A673 (cell line): ENCODE measurements at regions not wholly inside any gene's neighbourhood (a gene's known extent, or its start where the extent isn't known, plus 50 kb on each side); places are given as distances from the start of the nearest gene placed in this dataset.

Experiments used
- BruUV-seq: library from RNA; stranded (reverse); fragments of 400-500 nt; replicated peaks from 2 replicates; lab custom pipeline; 2021; lab: Mats Ljungman, UMichigan
- CTCF ChIA-PET: fragments of 300-600 bp; sonication (Branson Sonifier 250); formaldehyde crosslinking; loops from one replicate; lab custom pipeline; 2022; ENCODE audit warnings: antibody characterized with exemption; lab: Charles Lee
- POLR2A ChIA-PET: fragments of 300-600 bp; sonication (Branson Sonifier 250); formaldehyde crosslinking; loops from one replicate; lab custom pipeline; 2022; ENCODE audit warnings: antibody characterized with exemption; ENCODE audit not compliant: low non-redundant PET; lab: Charles Lee
- DNase-seq: peaks from one replicate; pipeline ENCODE4 v3.0.0-alpha.2; 2015; ENCODE audit warnings: low spot score
- H3K27ac ChIP-seq: fragments of 200-600 bp; sonication (generic); 2 replicates; pipeline ENCODE4 v1.5.1; 2016; ENCODE audit warnings: mixed run types, low read depth, mild to moderate bottlenecking, mixed read lengths, antibody characterized with exemption, low read length; ENCODE audit not compliant: poor library complexity, severe bottlenecking
- H3K27me3 ChIP-seq: fragments of 200-600 bp; sonication (generic); replicated peaks from 2 replicates; pipeline ENCODE4 v1.6.1; 2017; ENCODE audit warnings: mixed run types, low read depth, mild to moderate bottlenecking, mixed read lengths, antibody characterized with exemption, low read length; ENCODE audit not compliant: insufficient read depth, poor library complexity
- H3K36me3 ChIP-seq: fragments of 200-600 bp; sonication (generic); 2 replicates; pipeline ENCODE4 v1.6.1; 2016; ENCODE audit warnings: mixed run types, mild to moderate bottlenecking, mixed read lengths, antibody characterized with exemption, low read length; ENCODE audit not compliant: insufficient read depth, poor library complexity, severe bottlenecking
- H3K4me1 ChIP-seq: fragments of 200-600 bp; sonication (generic); 2 replicates; pipeline ENCODE4 v1.6.1; 2017; ENCODE audit warnings: mixed run types, mild to moderate bottlenecking, mixed read lengths, antibody characterized with exemption, low read length; ENCODE audit not compliant: insufficient read depth, poor library complexity, severe bottlenecking
- H3K4me3 ChIP-seq: fragments of 200-600 bp; sonication (generic); 2 replicates; pipeline ENCODE4 v1.5.1; 2016; ENCODE audit warnings: low read depth, mixed run types, mild to moderate bottlenecking, mixed read lengths, low read length; ENCODE audit not compliant: poor library complexity, severe bottlenecking
- H3K9me3 ChIP-seq: fragments of 200-600 bp; sonication (generic); 2 replicates; pipeline ENCODE4 v1.6.1; 2016; ENCODE audit warnings: mixed run types, low read depth, mild to moderate bottlenecking, mixed read lengths, antibody characterized with exemption, low read length; ENCODE audit not compliant: poor library complexity, severe bottlenecking
- EZH2 ChIP-seq: fragments of 200-600 bp; sonication (generic); IDR thresholded peaks from 2 replicates; pipeline ENCODE4 v1.6.1; 2017; ENCODE audit warnings: borderline replicate concordance, low read depth, mild to moderate bottlenecking, mixed read lengths, antibody characterized with exemption, low read length; ENCODE audit not compliant: poor library complexity, severe bottlenecking
- intact Hi-C: fragments of 100-400 bp; cut with micrococcal nuclease; formaldehyde crosslinking; loops from one replicate; pipeline ENCODE4 v1.10.0; 2022; ENCODE audit not compliant: unreplicated experiment
- TF ChIP-seq, protein P1 (sequence below): fragments of 300-800, 200-600 bp; sonication (generic); conservative IDR thresholded peaks from 2 replicates; pipeline ENCODE4 v1.5.1; 2017; ENCODE audit warnings: low read depth, mild to moderate bottlenecking, antibody characterized with exemption, low read length, moderate library complexity, mixed read lengths

DNA sequence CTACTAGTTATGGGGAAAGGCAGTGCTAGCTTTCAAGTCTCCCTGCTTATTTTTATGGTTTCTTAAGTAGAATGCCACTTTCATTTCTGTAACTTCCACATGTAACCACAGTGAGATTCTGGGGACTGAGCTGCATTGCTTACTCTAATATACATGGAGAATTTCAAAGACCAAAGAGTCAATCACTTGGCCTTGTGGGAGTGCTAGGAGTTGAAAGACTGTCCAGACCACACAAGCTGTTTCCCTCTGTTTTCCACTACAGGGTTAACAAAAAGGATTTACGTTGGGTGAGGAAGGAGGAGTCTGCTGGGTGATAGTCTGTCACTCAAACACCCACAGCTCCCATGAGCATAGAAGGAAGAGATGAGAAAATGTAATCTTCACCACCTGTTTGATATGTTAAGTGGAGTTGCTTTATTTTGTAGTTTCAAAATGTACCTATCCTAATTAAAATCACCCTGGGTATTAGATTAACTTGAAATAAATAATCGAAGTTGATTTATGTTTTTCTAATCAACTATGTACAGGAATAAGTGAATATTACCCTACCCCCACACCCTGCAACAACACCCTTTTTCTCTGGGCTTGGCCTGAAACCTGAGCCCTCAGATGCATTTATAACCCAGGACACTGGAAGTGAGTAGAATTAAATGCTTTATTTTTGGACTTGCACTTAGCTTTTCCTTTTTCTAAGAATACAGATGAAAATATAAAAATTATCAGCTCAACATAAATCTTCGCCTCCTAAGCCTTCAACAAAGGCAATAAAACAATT, 225.8 kb upstream of the SLC10A2 start:
- no TSS peak for BruUV-seq
- H3K4me3 ChIP-seq, result no peak overlapping the region
- DNase-seq, result peak; percentile 70
- H3K36me3 ChIP-seq, result no peaks in the 10 kb centered on the region
- TF ChIP-seq, protein P1, sequence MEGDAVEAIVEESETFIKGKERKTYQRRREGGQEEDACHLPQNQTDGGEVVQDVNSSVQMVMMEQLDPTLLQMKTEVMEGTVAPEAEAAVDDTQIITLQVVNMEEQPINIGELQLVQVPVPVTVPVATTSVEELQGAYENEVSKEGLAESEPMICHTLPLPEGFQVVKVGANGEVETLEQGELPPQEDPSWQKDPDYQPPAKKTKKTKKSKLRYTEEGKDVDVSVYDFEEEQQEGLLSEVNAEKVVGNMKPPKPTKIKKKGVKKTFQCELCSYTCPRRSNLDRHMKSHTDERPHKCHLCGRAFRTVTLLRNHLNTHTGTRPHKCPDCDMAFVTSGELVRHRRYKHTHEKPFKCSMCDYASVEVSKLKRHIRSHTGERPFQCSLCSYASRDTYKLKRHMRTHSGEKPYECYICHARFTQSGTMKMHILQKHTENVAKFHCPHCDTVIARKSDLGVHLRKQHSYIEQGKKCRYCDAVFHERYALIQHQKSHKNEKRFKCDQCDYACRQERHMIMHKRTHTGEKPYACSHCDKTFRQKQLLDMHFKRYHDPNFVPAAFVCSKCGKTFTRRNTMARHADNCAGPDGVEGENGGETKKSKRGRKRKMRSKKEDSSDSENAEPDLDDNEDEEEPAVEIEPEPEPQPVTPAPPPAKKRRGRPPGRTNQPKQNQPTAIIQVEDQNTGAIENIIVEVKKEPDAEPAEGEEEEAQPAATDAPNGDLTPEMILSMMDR, result no peak
- no peak for TF ChIP-seq EZH2
- H3K27me3 ChIP-seq, result no peaks in the 10 kb centered on the region
- ChIA-PET CTCF (no interaction called here), POLR2A (no interaction called here)
- H3K27ac ChIP-seq, result peak overlapping the region; percentile 6
- H3K9me3 ChIP-seq, result peaks cover 3% of the 10 kb centered on the region
- H3K4me1 ChIP-seq, result peaks cover 33% of the 10 kb centered on the region
- intact Hi-C loops, result no loop called here

DNA sequence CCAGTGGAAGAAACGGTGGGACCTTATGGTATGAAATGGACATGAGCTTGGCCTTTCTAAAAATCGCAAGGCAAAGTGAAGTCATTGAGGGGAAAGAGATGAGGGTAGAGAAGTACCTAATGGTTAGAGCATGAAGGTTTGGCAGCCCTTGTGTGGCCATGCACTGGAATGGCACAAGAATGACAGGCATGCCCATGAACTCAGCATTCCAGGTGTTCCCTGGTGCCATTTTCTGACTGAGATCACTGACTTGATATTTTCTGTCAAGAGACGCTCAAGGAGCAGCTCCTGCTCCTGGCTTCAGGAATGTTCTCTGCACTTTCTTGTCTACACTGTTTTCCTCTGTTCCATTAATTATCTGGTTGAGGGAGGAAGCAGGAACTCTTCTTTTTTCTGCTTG, 225.0 kb upstream of the SLC10A2 start:
- CTCF ChIA-PET, result no interaction called here
- no peak for DNase-seq
- H3K4me1 ChIP-seq, result peaks cover 33% of the 10 kb centered on the region
- no peaks in the 10 kb centered on the region for H3K9me3 ChIP-seq
- intact Hi-C loops, result no loop called here
- POLR2A ChIA-PET, result no interaction called here
- H3K27me3 ChIP-seq, result no peaks in the 10 kb centered on the region
- no peak overlapping the region for H3K27ac ChIP-seq
- no TSS peak for BruUV-seq
- no peak overlapping the region for H3K4me3 ChIP-seq
- TF ChIP-seq, protein P1, result no peak
- no peak for TF ChIP-seq EZH2
- no peaks in the 10 kb centered on the region for H3K36me3 ChIP-seq

DNA sequence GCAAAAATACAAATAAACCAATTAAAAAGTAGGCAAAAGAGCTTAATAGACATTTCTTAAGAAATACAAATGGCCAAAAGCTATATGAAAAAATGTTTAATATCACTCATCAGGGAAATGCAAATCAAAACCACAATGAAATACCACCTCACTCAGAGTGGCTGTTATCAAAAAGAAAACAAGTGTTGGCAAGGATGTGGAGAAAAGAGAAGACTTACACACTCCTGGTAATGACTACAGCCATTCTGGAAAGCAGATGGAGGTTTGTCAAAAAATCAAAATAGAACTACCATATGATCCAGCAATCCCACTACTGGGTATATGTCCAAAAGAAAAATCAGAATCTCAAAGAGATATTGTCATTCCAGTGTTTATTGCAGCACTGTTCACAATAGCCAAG, 223.5 kb upstream of the SLC10A2 start:
- CTCF ChIA-PET, result no interaction called here
- no peak for DNase-seq
- H3K4me3 ChIP-seq, result no peak overlapping the region

More for the DNA sequence above, 223.5 kb upstream of the SLC10A2 start:
- POLR2A ChIA-PET, result no interaction called here
- Histone ChIP-seq H3K27me3 (no peaks in the 10 kb centered on the region), H3K9me3 (no peaks in the 10 kb centered on the region), H3K27ac (no peak overlapping the region), H3K4me1 (peaks cover 33% of the 10 kb centered on the region), H3K36me3 (no peaks in the 10 kb centered on the region)
- BruUV-seq, result no TSS peak
- intact Hi-C loops, result no loop called here
- TF ChIP-seq EZH2, result no peak
- TF ChIP-seq, protein P1, result no peak
